ENCODE measurements at regions not wholly inside any gene's neighbourhood (a gene's known extent, or its start where the extent isn't known, plus 50 kb on each side); places are given as distances from the start of the nearest gene placed in this dataset.

DNA sequence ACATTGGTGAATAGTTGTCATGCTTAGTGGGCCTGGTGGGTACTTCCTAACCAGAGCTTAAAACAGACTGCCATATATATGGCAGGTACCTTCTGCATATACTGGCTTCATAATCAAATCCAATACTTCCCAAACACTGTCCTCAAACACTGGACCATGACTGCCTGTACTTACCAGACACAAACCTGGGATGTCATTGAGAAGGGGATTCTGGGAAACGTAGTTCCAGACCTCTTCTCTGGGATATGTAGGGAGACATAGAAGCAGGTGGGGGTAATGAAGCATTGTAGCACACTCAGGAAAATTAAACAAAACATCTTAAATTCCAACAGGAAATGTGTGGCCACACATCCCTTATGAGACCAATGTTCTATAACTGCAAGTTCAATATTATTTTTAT is 76.5 kb upstream of the ADAMTS5 start:
- TF ChIP-seq ZBTB7A (IDR thresholded peaks at IDR 0.05; ENCODE audit: low read depth) (no peak), FOXM1 (IDR thresholded peaks at IDR 0.05; ENCODE audit: borderline replicate concordance, low read depth) (no peak), CEBPB (IDR thresholded peaks at IDR 0.05) (no peak), RAD21 (IDR thresholded peaks at IDR 0.05; ENCODE audit: low read depth) (no peak), NFIC (IDR thresholded peaks at IDR 0.05) (no peak), CREB1 (IDR thresholded peaks at IDR 0.05; ENCODE audit: low read depth) (no peak), EP300 (IDR thresholded peaks at IDR 0.05; ENCODE audit: borderline replicate concordance) (no peak), YY1 (IDR thresholded peaks at IDR 0.05; ENCODE audit: low read depth) (no peak)
- TF ChIP-seq, protein P1, sequence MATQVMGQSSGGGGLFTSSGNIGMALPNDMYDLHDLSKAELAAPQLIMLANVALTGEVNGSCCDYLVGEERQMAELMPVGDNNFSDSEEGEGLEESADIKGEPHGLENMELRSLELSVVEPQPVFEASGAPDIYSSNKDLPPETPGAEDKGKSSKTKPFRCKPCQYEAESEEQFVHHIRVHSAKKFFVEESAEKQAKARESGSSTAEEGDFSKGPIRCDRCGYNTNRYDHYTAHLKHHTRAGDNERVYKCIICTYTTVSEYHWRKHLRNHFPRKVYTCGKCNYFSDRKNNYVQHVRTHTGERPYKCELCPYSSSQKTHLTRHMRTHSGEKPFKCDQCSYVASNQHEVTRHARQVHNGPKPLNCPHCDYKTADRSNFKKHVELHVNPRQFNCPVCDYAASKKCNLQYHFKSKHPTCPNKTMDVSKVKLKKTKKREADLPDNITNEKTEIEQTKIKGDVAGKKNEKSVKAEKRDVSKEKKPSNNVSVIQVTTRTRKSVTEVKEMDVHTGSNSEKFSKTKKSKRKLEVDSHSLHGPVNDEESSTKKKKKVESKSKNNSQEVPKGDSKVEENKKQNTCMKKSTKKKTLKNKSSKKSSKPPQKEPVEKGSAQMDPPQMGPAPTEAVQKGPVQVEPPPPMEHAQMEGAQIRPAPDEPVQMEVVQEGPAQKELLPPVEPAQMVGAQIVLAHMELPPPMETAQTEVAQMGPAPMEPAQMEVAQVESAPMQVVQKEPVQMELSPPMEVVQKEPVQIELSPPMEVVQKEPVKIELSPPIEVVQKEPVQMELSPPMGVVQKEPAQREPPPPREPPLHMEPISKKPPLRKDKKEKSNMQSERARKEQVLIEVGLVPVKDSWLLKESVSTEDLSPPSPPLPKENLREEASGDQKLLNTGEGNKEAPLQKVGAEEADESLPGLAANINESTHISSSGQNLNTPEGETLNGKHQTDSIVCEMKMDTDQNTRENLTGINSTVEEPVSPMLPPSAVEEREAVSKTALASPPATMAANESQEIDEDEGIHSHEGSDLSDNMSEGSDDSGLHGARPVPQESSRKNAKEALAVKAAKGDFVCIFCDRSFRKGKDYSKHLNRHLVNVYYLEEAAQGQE (IDR thresholded peaks at IDR 0.05; ENCODE audit: low read depth), result no peak

DNA sequence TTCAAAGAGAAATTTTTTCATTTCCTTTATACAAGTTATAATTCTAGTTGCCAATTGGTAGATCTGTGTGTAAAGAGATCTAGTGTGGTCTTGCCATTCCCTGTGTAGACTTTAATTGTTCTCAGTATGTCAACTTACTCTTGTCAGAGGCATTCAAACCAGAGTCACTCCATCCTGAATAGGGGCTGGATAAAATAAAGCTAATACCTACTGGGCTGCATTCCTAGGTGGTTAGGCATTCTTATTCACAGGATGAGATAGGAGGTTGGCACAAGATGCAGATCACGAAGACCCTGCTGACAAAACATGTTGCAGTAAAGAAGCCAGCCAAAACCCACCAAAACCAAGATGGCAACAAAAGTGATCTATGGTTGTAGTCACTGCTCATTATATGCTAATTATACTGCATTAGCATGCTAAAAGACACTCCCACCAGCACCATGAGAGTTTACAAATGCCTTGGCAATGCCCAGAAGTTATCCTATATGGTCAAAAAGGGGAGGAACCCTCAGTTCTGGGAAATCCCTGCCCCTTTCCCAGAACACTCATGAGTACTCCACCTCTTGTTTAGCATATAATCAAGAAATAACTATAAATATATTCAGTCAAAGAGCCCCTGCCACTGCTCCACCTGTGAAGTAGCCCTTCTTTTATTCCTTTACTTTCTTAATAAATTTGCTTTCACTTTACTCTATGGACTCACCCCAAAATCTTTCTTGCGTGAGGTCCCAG is 74.0 kb upstream of the ADAMTS5 start:
- TF ChIP-seq TAF1 (IDR thresholded peaks at IDR 0.05; ENCODE audit: low read depth) (no peak), NFIC (IDR thresholded peaks at IDR 0.05) (no peak), EP300 (IDR thresholded peaks at IDR 0.05; ENCODE audit: borderline replicate concordance) (no peak), FOXM1 (IDR thresholded peaks at IDR 0.05; ENCODE audit: borderline replicate concordance, low read depth) (no peak), YY1 (IDR thresholded peaks at IDR 0.05; ENCODE audit: low read depth) (no peak), ZBTB7A (IDR thresholded peaks at IDR 0.05; ENCODE audit: low read depth) (no peak), RAD21 (IDR thresholded peaks at IDR 0.05; ENCODE audit: low read depth) (no peak), CEBPB (IDR thresholded peaks at IDR 0.05) (no peak), TCF12 (IDR thresholded peaks at IDR 0.05; ENCODE audit: low read depth) (no peak), EGR1 (IDR thresholded peaks at IDR 0.05) (no peak)
- TF ChIP-seq, protein P2, sequence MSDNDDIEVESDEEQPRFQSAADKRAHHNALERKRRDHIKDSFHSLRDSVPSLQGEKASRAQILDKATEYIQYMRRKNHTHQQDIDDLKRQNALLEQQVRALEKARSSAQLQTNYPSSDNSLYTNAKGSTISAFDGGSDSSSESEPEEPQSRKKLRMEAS (IDR thresholded peaks at IDR 0.05), result no peak
- TF ChIP-seq, protein P1 (IDR thresholded peaks at IDR 0.05; ENCODE audit: low read depth), result no peak
- TF ChIP-seq, protein P3, sequence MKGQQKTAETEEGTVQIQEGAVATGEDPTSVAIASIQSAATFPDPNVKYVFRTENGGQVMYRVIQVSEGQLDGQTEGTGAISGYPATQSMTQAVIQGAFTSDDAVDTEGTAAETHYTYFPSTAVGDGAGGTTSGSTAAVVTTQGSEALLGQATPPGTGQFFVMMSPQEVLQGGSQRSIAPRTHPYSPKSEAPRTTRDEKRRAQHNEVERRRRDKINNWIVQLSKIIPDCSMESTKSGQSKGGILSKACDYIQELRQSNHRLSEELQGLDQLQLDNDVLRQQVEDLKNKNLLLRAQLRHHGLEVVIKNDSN (IDR thresholded peaks at IDR 0.05), result no peak

DNA sequence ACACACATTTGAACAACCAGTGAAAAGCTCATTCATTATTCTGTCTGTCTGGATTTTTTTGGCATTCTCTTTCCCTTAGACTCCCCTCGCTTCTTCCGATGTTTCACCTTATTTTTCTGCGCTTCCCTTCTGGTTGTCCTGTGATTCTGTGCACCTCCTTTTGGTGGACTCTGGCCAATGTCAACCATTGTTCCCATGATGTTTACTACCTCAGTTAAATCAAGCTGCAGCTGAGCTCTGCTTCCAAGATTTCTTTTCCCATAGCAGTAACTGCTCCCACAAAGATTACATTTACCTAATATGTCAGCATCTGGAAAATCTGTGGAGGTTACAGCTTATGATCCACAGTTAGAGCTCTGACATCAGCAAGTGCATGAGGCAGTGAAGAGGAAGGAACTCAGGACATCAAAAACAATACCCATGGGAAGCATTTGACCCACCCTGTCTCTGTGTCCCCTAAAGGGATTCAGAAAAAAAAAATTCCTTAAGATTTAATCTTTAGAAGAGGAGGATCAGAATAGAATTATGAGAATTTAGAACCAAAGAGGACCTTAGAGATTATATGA is 69.9 kb upstream of the ADAMTS5 start:
- TF ChIP-seq, protein P3 (IDR thresholded peaks at IDR 0.05), result no peak
- TF ChIP-seq ZBTB7A (IDR thresholded peaks at IDR 0.05; ENCODE audit: low read depth) (no peak), CREB1 (IDR thresholded peaks at IDR 0.05; ENCODE audit: low read depth) (no peak), FOXM1 (IDR thresholded peaks at IDR 0.05; ENCODE audit: borderline replicate concordance, low read depth) (no peak), NFIC (IDR thresholded peaks at IDR 0.05) (no peak)

DNA sequence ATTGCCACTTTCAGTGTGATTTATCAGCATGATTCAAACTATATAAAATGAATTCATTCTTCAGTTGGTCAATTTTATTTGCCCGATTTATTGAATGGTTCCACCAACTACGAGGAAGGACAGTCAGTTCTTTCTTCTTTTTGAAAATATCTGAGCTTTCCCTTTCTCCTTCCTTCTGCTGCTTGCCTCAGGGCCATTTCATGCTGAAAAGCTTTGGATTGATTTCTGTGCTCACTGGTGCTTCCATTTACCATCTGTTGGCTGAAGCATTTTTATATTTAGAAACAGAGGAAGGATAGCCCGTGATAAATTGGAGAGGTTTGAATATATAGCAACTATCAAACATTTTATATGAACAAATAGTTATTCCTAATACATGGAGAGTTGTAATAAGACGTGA is 68.9 kb upstream of the ADAMTS5 start:
- TF ChIP-seq RAD21 (IDR thresholded peaks at IDR 0.05; ENCODE audit: low read depth), result no peak
- TF ChIP-seq CREB1 (IDR thresholded peaks at IDR 0.05; ENCODE audit: low read depth), result no peak
- no peak for TF ChIP-seq EP300 (IDR thresholded peaks at IDR 0.05; ENCODE audit: borderline replicate concordance)
- no peak for TF ChIP-seq NFIC (IDR thresholded peaks at IDR 0.05)
- no peak for TF ChIP-seq TAF1 (IDR thresholded peaks at IDR 0.05; ENCODE audit: low read depth)
- no peak for TF ChIP-seq EGR1 (IDR thresholded peaks at IDR 0.05)

DNA sequence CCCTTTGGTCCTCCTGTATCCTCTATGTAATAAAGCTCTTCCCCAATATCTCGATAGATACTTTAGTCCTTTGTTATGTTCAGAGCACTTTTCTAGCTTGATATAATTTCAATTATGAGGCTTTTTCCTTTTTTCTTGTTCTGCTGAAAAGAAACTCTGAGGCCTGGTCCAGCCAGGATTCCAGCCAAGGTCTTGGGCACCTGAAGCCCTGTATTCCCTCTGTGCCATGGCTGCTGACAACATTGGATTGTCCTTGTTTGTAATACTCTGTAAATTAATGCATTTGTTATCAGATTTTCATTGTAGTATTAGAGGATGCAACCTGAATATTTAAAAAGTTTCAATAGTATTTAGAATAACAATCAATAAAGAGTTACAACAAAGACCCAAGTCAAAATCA is 67.9 kb upstream of the ADAMTS5 start:
- TF ChIP-seq, protein P3 (IDR thresholded peaks at IDR 0.05), result no peak
- no peak for TF ChIP-seq TCF12 (IDR thresholded peaks at IDR 0.05; ENCODE audit: low read depth)
- TF ChIP-seq YY1 (IDR thresholded peaks at IDR 0.05; ENCODE audit: low read depth), result no peak
- no peak for TF ChIP-seq FOXM1 (IDR thresholded peaks at IDR 0.05; ENCODE audit: borderline replicate concordance, low read depth)
- no peak for TF ChIP-seq EGR1 (IDR thresholded peaks at IDR 0.05)
- no peak for TF ChIP-seq EP300 (IDR thresholded peaks at IDR 0.05; ENCODE audit: borderline replicate concordance)
- no peak for TF ChIP-seq ZBTB7A (IDR thresholded peaks at IDR 0.05; ENCODE audit: low read depth)
- TF ChIP-seq CEBPB (IDR thresholded peaks at IDR 0.05), result no peak
- no peak for TF ChIP-seq NFIC (IDR thresholded peaks at IDR 0.05)
- TF ChIP-seq, protein P2 (IDR thresholded peaks at IDR 0.05), result no peak
- no peak for TF ChIP-seq CREB1 (IDR thresholded peaks at IDR 0.05; ENCODE audit: low read depth)
- no peak for TF ChIP-seq TAF1 (IDR thresholded peaks at IDR 0.05; ENCODE audit: low read depth)
- TF ChIP-seq, protein P1 (IDR thresholded peaks at IDR 0.05; ENCODE audit: low read depth), result no peak
- TF ChIP-seq TEAD4 (IDR thresholded peaks at IDR 0.05), result no peak
- no peak for TF ChIP-seq RAD21 (IDR thresholded peaks at IDR 0.05; ENCODE audit: low read depth)

All from Ishikawa (cell line).